DMS 273 (cell line): ENCODE measurements at regions not wholly inside any gene's neighbourhood (a gene's known extent, or its start where the extent isn't known, plus 50 kb on each side); places are given as distances from the start of the nearest gene placed in this dataset.

Experiments used
- DNase-seq: peaks from one replicate; lab custom pipeline; 2025; ENCODE audit not compliant: unreplicated experiment; lab: John Stamatoyannopoulos, UW

DNA sequence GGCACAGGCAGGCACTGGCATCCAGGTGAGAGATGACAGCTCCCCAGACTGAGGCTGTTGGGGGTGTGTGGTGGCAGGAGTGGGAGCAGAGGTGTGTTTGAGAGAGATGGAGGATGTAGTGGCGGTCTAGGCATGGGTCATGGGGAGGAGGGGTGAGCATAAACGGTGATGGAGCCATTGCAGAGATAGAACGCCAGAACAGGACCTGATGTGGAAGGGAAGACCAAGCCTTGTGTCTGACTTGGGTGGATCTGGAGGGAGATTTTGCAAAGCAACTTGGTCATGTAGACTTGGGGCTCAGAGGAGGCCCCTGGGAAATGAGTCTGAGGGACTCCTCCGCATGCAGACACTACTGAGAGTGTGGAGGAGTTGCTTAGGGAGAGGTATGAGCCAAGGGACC lies 50.0 kb upstream of the CLDN5 start:
- no peak for DNase-seq

DNA sequence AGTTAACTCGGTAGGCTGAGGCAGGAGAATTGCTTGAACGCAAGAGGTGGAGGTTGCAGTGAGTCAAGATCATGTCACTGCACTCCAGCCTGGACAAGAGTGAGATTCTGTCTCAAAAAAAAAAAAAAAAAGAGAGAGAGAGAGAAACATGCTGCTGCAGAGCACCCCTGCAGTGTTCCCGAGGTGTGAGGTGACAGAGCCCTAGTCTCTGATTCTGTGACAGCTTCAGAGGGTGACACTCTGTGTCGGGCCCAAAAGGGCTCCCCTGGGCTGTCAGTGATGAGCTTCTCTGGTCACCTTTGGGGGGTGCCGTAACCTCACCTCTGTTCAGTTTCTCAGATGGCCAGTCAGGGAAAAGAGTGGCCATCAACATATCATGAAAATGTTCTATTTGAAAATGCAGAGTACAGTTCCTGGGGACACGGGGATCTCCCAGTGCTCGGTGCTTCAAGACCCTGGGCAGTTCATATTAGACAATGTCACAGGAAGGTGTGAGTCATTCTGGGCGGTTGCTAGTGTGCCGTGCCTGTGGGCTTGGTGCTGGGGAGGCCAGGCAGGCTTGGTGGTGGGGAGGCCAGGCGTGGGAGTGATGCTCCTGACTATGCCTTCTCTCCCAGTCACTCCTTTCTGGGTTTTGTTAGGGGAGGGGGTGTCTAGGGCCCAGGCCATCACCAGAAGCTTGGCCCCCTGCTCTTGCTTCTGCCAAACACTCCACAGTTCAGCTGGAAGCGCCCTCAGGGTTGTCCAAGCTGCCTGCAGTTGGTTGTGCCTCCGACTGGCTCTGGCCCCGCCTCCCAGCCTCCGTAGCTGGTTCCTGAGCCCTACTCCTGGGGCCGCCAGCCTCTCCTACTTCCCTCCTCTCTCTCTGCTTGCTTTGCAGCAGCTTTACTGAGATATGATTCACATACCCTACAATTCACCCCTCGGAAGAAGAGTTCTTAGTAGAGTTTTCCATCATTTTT lies 52.5 kb upstream of the CLDN5 start:
- DNase-seq, result no peak

DNA sequence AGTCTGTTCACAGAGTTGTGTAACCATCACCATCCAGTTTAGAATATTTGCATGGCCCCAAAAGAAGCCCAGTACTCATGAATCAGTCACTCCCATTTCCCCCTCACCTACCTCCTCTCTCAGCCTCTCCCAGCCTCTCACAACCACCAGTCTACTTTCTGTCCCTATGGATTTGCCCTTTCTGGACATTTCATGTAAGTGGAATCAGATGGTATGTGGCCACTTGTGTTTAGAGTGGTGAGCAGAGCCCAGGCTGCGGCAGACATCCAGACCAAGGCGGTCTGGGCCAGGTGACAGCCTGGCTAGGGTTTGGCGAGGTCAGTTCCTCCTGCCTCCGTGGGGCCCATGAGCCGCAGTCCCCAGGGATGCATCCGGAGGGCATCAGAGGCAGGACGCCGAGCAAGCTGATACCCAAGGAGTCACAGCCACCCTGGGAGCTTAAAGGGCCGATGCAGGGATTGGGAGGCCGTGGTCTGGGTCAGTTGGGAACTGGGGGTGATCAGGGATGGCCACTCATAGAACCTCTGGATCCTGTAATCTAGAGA lies 53.3 kb upstream of the CLDN5 start:
- no peak for DNase-seq

DNA sequence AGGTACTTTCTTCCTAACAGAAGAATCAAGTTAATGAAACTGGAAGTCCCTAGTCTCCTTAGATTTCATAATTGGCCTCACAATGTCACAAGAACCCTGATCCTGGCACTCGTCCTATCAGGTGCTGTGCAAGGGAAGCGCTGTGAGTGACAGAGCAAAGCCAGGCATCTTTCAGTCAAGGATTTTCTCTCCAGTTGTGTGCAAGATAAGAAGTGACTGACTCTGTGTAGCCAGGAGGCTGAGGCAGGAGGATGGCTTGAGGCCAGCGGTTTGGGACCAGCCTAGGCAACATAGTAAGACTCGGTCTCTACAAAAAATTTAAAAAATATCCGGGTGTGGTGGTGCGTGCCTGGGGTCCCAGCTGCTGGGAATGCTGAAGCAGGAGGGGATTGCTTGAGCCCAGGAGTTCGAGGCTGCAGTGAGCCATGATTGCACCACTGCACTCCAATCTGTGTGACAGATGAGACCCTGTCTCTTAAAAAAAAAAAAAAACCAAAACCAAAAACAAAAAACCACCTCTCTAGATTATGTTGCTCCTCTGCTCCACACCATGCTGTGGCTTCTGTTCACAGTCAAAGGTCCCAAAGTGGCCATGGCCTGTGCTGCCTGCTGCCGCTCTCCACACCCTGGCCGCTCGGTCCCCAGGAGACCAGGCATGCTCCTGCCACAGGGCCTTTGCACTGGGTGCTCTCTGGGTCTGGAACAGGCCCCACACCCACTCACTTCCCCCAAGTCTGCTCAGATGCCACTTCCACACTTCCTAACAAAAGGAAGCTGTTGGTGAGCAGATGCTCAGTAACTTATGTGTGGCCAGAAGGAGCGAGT lies 54.2 kb upstream of the CLDN5 start:
- no peak for DNase-seq

DNA sequence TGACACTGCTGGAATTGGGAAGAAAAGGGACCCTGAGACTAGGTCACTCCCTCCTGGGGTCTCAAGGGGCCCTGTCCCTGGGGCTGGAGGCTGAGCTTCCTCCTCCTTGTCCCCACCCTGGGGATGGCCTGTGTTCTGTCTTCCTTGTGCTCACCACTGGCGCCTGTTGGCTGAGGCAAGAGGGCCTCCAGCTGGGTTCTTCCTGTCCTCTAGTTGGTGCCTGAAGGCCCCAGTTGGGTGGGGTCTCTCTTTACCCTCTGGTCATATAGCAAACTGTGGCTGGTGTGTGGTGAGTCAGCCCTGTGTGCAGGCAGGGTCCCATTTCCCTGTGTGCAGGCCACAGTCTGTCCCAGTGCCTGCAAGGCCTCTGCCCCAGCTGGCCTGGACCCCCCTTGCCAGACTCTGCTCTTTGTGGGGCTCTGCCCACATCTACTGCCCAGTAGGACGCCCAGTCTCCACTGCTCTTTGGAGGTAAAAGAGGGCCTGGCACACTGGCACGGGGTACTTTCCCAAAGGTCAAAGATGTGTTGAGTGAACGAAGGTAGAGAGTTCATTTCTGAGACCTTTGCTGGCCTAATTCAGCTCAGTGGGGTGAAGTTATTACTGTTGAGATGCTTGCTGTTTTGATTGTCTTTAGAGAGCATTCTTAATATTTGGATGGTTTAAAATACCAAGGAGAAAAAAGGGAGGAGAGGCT lies 55.1 kb upstream of the CLDN5 start:
- DNase-seq, result no peak

DNA sequence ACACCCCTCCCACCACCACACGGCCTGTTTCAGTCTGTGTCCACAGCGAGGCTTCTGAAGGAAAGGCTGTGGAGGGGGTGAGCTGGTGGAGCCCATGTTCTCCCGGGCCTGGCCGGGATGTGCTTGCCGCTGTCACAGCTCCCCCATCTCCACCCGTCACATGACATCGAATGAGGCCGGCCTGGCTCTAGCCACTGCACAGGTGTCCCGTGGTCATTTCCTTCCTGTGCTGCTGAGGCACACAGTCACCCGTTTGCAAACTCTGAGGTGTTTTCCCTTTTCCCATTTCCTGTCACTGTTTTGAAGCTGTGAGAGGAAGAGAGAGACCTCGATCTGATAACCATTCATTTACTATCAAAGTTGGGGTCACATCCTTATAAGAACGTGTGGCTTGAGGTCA lies 55.7 kb upstream of the CLDN5 start:
- DNase-seq, result no peak

DNA sequence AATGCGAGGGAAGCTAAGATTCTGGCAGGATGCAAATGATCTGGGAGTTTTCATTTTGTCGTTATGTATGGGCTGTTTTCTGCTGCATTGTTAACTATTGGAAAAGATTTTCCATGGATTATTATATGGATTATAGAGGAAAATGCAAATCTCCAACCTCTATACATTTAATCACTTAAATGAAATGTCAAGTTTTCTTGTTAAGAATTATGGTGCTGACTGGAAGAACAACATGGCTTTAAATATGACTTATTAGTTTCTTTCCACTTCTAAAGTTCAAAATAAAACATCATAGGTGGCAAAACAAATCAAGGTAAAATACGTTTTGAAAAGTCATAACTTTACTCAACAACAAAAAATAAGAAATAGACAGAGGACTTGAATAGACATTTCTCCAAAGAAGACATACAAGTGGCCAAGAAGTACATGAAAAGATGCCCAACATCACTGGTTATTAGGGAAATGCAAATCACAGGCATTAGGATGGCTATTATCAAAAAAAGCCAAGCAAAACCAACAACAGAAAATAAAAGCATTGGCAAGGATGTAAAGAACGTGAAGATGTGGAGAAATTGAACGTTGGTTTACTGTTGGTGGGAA lies 56.2 kb upstream of the CLDN5 start:
- DNase-seq, result no peak

DNA sequence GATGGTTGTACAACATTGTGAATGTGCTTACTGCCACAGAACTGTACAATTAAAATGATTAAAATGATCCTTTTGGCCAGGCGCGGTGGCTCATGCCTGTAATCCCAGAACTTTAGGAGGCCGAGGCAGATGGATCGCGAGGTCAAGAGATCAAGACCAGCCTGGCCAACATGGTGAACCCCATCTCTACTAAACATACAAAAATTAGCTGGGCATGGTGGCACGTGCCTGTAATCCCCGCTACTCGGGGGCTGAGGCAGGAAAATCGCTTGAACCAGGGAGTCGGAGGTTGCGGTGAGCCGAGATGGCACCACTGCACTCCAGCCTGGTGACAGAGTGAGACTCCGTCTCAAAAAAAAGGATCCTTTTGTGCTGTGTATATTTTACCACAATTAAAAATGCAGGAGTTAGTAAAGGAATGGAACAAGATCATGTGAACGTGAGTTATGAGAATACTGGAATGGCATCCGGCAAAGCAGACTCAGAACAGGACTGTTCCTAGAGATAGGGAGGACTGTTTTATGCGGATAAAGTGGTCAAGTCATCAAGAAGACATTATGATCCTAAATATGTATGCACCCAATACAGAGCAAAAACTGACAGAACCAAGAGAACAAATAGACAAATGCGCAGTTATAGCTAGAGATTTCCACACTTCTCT lies 58.0 kb upstream of the CLDN5 start:
- no peak for DNase-seq

DNA sequence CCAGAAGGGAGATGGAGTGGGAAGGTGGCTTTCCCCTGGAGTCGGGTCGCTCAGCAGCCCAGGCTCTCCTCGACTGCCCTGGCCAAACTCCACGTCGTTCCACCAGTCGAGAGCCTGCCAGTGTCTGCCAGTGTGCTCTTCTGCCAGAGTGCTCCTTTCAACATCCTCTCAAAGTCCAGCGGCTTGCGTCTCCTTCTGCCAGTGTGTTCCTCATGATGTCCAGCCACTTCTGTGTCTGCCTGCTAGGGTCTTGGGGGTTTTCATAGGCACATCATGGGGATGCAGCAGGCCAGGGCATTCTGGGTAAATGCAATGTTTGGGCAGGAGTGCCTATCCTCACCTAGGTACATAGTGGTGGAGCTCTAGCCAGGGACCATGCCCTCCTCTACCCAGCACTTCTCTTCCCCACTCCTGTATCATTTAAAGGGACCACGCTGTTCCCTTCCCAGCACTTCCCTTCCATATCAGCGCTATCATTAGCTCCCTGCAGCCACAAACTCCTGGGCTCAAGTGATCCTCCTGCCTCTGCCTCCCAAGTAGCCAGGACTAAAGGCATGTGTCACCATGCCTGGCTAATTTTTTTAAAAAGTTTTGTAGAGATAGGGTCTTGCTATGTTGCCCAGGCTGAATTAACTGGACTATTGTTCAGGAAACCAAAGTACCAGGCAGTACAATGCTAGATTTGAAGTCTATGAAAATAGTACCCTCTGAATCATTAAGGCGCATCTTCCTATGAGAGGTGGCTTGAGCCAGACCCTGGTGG lies 62.9 kb upstream of the CLDN5 start:
- no peak for DNase-seq

DNA sequence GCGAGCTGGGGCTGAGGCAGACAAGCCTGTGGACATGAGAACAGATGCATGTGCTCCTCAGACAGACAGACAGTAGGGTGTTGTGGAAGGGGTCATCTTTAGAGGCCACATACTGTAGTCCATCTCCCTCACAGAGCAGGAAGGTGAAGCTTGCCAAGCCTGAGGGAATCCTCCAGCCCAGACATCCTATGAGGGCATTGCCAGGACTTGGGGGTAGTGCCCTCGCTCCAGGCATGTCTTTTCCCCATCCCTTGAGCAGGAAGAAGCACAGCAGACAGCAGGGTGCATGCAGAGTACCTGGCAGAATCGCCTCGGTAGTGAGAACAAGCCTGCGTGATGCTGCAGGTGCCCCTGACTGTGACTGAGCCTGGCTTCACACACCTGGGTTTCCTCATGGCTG lies 66.5 kb upstream of the CLDN5 start:
- DNase-seq, result no peak

DNA sequence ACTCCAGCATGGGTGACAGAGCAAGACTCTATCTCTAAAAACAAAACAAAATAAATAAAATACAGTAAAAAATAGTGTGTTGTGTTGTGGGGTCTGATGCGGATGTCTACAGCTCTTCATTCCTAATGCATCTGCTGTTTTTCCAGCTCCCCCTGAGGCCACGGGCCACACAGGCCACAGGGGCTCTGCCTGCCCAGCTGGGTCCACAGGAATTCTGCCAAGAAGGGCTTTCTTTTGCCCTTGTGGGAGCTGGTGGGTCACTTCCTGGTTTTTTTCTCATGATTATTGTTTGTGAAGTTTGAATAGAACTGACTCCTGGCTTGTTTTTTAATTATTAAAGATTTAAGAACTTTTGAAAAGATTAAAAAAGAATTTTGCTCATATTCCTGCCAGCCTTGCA lies 67.4 kb upstream of the CLDN5 start:
- DNase-seq, result no peak

DNA sequence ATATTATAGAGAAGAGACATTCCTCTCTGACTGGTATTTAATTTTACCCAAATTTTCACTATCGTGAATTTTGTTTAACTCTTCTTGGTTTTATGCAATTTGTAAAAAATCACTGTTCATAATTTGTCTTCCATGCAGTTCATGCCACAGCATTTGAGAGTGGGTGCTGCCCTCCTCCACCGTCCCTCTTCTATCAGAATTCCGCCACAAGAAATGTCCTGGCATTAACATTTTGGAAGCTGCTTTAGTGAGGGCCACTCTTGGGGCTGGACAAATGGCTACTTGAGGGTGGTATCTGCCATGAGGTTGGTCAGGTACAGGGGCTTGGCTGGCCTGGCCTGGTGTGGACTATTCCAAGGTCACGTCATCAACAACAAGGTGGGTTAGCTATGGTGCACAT lies 68.3 kb upstream of the CLDN5 start:
- DNase-seq, result no peak

DNA sequence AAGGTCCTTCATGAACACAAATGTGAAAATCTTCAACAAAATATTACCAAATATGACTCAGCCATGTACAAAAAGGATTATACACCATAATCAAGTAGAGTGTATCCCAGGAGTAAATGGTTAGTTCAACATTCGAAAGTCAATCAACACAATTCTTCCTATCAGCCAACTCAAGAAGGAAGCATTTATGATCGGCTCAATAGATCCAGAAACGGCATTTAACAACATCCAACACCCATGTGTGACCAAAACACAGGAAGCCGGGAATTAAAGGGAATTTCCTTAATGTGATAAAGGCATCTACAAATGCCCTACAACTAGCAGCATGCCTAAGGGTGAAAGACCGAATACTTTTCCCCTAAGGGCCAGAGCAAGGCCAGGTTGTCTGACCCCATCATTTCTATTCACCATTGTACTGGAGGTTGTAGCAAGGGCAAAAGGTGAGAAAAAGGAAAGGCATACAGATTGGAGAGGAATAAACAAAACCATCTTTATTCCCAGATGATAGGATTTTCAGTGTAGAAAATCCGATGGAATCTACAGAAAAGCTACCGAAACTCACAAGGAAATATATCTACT lies 69.9 kb upstream of the CLDN5 start:
- no peak for DNase-seq

DNA sequence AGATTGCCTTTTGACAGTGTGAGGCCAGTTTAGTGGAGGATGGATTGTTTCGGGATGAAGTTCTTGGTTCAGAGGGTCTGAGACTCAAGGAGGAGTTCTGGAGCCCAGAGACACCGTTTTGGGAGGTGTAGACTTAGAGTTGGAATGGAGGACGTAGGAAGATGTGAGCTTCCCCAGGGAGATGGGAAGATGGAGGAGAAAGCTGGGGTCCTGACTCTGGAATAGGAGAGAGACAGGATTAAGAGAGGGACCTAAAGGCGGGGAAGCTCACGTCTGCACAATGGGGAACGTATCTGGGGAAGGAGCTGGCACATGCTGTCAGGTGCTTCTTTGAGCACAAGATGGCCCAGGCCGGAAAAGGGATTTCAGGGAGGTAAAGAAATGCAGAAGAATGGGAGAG lies 71.3 kb upstream of the CLDN5 start:
- no peak for DNase-seq

DNA sequence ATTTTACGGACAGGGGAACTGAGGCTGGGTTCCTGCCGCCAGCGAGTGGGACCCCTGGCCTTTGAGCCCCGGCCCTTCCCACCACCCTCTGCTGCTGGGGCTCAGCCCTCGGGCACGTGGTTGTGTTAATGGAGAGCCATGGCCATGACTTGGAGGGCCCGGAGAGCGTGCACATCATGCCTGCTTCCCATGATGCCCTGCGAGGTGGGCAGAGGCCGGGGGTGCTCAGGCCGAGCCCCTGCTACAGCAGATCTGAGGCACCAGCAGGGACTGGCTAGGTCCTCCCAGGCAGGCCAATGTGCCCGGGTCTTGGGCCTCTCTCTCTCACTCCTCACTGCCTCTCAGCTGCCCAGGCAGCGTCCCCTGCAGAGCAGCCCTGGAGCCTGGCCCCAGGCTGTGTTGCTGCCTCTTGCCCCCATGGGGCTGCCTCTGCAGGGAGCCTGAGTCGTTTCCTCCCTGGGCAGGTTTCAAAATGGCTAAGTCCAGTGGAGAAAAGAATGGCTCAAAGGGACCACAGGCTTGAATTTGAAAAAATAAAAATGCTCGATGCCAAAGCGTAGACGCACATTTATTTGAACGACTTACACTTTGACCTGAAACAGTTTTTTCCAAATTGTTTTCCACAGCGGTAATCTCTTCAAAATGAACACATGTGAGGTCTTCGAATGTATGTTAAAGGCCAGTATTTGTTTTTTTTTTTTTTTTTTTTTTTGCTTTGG lies 72.6 kb upstream of the CLDN5 start:
- DNase-seq, result no peak

DNA sequence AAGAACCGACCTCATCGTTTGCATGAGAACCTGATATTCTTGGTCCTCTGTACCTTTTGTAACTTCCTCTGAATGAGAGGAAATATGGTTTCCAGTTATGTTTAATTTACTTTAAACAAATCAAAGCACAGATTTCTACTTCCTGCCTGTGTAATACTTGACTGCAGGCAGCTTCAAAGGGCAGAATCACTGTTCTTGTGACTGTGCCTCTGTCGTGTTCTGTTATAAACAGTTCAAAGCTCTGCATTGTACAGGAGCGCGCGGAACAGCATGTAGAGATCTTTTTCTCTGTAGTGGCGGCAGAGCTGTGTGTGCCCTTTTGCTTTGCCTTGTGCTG lies 73.2 kb upstream of the CLDN5 start:
- no peak for DNase-seq

DNA sequence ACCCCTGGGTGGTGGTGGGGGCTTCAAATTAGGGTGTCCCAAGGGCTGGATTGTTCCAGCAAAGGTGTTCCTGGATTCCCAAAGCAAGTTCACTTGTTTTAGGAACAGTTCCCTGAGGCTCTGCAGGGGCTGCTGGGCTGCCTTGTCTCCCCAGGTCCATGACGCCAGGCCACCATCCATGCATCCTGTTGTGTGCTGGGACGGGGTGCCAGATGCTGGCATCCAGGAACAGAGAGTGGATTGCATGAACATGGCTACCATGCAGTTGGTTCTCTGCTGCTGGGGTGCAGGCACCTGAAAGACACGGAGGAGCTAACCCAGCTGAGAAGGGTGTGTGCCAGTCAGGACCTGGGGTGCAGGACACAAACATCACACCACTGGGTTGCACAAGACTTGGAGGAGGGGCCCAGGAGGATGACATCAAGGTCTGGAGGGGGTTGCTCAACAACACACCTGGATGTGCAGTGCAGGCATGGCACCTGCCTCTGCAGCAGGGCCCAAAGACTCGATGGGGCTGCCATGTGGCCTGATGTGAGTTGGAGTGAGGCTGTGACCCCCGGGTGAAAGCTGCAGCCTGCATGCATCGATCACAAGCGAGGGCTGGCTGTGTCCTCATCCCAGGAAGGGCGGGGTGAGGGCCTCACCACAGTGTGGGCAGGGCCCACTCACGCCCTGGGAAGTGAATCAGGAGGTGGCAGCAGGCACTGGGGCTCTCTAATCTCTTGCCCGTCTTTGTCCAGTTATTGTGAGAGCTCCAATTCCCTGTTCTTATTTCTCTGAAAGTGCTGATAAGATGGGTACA lies 74.0 kb upstream of the CLDN5 start:
- no peak for DNase-seq

DNA sequence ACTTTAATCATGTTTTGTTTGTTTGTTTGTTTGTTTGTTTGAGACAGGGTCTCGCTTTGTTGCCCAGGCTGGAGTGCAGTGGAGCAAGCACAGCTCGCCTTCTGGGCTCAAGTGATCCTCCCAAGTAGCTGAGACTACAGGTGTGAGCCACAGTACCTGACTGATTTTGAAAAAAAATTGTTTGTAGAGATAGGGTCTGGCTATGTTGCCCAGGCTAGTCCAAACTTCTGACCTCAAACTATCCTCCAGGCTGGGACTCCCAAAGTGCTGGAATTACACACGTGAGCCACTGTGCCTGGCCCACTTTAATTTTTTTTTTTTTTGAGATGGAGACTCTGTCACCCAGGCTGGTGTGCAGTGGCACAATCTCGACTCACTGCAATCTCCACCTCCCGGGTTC lies 74.8 kb upstream of the CLDN5 start:
- no peak for DNase-seq
